ENCODE measurements at regions not wholly inside any gene's neighbourhood (a gene's known extent, or its start where the extent isn't known, plus 50 kb on each side); places are given as distances from the start of the nearest gene placed in this dataset.

GRCh38 chr11:133657054-133657453, 124.8 kb upstream of the OPCML start:
- no peaks in the 10 kb centered on the region for H3K4me1 ChIP-seq (ENCODE audit: insufficient read depth, low read length, severe bottlenecking)
- no peaks in the 10 kb centered on the region for H3K27me3 ChIP-seq (ENCODE audit: insufficient read depth, low read length)
- no peaks in the 10 kb centered on the region for H3F3A ChIP-seq (ENCODE audit: insufficient read depth, low read length)
- H3K9me3 ChIP-seq (ENCODE audit: low read length), result no peaks in the 10 kb centered on the region
- no peak overlapping the region for H3K9ac ChIP-seq (ENCODE audit: low read length)
- no peak overlapping the region for H3K27ac ChIP-seq (ENCODE audit: low read depth, low read length, poor library complexity, severe bottlenecking)
- no peaks in the 10 kb centered on the region for H4K20me1 ChIP-seq (ENCODE audit: insufficient read depth, low read length)
- TF ChIP-seq EZH2 (IDR thresholded peaks at IDR 0.05; ENCODE audit: borderline replicate concordance, low read length), result no peak
- no peak for TF ChIP-seq CTCF (IDR thresholded peaks at IDR 0.05; ENCODE audit: low read length)
- H3K36me3 ChIP-seq (ENCODE audit: insufficient read depth, low read length), result no peaks in the 10 kb centered on the region
- H3K4me3 ChIP-seq (ENCODE audit: low read depth, low read length, poor library complexity, severe bottlenecking), result no peak overlapping the region
- H3K9me2 ChIP-seq (ENCODE audit: low read depth, low read length), result no peaks in the 10 kb centered on the region
- no peaks in the 10 kb centered on the region for H3K79me2 ChIP-seq (ENCODE audit: insufficient read depth, low read length)
- H3K4me2 ChIP-seq (ENCODE audit: low read length), result no peak overlapping the region
- H2AFZ ChIP-seq (ENCODE audit: low read length), result no peak overlapping the region

- Histone ChIP-seq H4K20me1 (ENCODE audit: insufficient read depth, low read length) (no peaks in the 10 kb centered on the region), H3K4me3 (ENCODE audit: low read depth, low read length, poor library complexity, severe bottlenecking) (no peak overlapping the region), H3K27me3 (ENCODE audit: insufficient read depth, low read length) (no peaks in the 10 kb centered on the region), H3K9me2 (ENCODE audit: low read depth, low read length) (no peaks in the 10 kb centered on the region), H3K27ac (ENCODE audit: low read depth, low read length, poor library complexity, severe bottlenecking) (no peak overlapping the region), H3K9ac (ENCODE audit: low read length) (no peak overlapping the region), H2AFZ (ENCODE audit: low read length) (no peak overlapping the region), H3K4me1 (ENCODE audit: insufficient read depth, low read length, severe bottlenecking) (no peaks in the 10 kb centered on the region), H3K79me2 (ENCODE audit: insufficient read depth, low read length) (no peaks in the 10 kb centered on the region), H3F3A (ENCODE audit: insufficient read depth, low read length) (no peaks in the 10 kb centered on the region), H3K36me3 (ENCODE audit: insufficient read depth, low read length) (no peaks in the 10 kb centered on the region), H3K9me3 (ENCODE audit: low read length) (no peaks in the 10 kb centered on the region), H3K4me2 (ENCODE audit: low read length) (no peak overlapping the region)
- TF ChIP-seq EZH2 (IDR thresholded peaks at IDR 0.05; ENCODE audit: borderline replicate concordance, low read length), result no peak
- no peak for TF ChIP-seq CTCF (IDR thresholded peaks at IDR 0.05; ENCODE audit: low read length)
Measured at GRCh38 chr11:133656082-133656635, 123.9 kb upstream of the OPCML start.

- Histone ChIP-seq H3K9me2 (ENCODE audit: low read depth, low read length) (no peaks in the 10 kb centered on the region), H3K9me3 (ENCODE audit: low read length) (no peaks in the 10 kb centered on the region), H2AFZ (ENCODE audit: low read length) (no peak overlapping the region), H3K27ac (ENCODE audit: low read depth, low read length, poor library complexity, severe bottlenecking) (no peak overlapping the region), H3K4me1 (ENCODE audit: insufficient read depth, low read length, severe bottlenecking) (no peaks in the 10 kb centered on the region), H3K27me3 (ENCODE audit: insufficient read depth, low read length) (no peaks in the 10 kb centered on the region), H3K36me3 (ENCODE audit: insufficient read depth, low read length) (no peaks in the 10 kb centered on the region), H3K79me2 (ENCODE audit: insufficient read depth, low read length) (no peaks in the 10 kb centered on the region), H3K4me2 (ENCODE audit: low read length) (no peak overlapping the region), H3K9ac (ENCODE audit: low read length) (no peak overlapping the region), H4K20me1 (ENCODE audit: insufficient read depth, low read length) (no peaks in the 10 kb centered on the region), H3K4me3 (ENCODE audit: low read depth, low read length, poor library complexity, severe bottlenecking) (no peak overlapping the region), H3F3A (ENCODE audit: insufficient read depth, low read length) (no peaks in the 10 kb centered on the region)
- TF ChIP-seq CTCF (IDR thresholded peaks at IDR 0.05; ENCODE audit: low read length) (no peak), EZH2 (IDR thresholded peaks at IDR 0.05; ENCODE audit: borderline replicate concordance, low read length) (no peak)
Measured at GRCh38 chr11:133654630-133655212, 122.4 kb upstream of the OPCML start.
